ENCODE measurements at regions not wholly inside any gene's neighbourhood (a gene's known extent, or its start where the extent isn't known, plus 50 kb on each side); places are given as distances from the start of the nearest gene placed in this dataset.

DNA sequence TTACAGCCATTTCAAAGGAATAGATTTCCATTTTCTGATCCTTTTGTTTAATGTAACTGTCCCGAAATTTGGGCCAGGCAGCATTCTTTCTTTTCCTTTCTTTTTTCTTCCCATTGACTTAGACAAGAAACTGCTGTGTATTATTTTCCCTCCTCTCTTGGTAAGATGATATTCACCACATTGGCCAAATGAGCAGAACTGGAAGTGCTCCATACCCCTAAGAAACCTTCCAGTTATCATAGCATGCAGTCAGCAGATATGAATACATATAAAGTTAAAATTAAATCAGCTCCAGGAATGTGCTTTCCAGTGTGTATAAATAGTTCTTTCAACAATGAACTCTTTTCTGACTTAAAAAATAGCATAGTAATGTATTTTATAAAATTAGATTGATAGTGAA is 168.5 kb upstream of the GAS1 start:
- Mint-ChIP-seq H3K36me3 (ENCODE audit: low read depth, unreplicated experiment) (no peaks in the 10 kb centered on the region), H3K27me3 (ENCODE audit: unreplicated experiment) (no peaks in the 10 kb centered on the region), H3K27ac (ENCODE audit: unreplicated experiment) (no peak overlapping the region), H3K4me3 (ENCODE audit: unreplicated experiment) (no peak overlapping the region), H3K4me1 (ENCODE audit: unreplicated experiment) (peaks cover 5% of the 10 kb centered on the region), H3K9me3 (ENCODE audit: unreplicated experiment) (no peaks in the 10 kb centered on the region)
- TF ChIP-seq, protein P1, sequence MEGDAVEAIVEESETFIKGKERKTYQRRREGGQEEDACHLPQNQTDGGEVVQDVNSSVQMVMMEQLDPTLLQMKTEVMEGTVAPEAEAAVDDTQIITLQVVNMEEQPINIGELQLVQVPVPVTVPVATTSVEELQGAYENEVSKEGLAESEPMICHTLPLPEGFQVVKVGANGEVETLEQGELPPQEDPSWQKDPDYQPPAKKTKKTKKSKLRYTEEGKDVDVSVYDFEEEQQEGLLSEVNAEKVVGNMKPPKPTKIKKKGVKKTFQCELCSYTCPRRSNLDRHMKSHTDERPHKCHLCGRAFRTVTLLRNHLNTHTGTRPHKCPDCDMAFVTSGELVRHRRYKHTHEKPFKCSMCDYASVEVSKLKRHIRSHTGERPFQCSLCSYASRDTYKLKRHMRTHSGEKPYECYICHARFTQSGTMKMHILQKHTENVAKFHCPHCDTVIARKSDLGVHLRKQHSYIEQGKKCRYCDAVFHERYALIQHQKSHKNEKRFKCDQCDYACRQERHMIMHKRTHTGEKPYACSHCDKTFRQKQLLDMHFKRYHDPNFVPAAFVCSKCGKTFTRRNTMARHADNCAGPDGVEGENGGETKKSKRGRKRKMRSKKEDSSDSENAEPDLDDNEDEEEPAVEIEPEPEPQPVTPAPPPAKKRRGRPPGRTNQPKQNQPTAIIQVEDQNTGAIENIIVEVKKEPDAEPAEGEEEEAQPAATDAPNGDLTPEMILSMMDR (IDR thresholded peaks at IDR 0.05; ENCODE audit: unreplicated experiment): no peak
- DNase-seq (ENCODE audit: low spot score): no peak

DNA sequence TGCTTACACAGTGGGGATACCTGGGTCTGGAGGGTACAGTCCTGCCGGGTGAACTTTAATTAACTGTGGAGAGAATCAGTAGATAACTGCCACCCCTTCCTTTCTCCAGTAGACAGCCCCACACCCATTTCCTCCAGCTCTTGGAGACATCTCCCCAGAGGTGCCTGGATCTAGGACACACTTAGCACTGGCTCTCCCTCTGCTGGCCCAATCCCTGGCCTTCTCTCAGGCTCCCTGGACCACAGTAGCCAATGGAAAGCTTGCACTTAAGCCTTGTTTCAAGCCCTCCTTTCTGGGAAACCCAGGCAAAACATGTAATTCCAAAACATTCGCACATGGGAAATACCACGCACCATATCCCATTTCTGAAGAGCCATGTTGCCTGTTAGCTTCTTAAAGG is 169.2 kb upstream of the GAS1 start:
- Mint-ChIP-seq H3K36me3 (ENCODE audit: low read depth, unreplicated experiment) (no peaks in the 10 kb centered on the region), H3K27me3 (ENCODE audit: unreplicated experiment) (no peaks in the 10 kb centered on the region), H3K4me1 (ENCODE audit: unreplicated experiment) (peaks cover 5% of the 10 kb centered on the region), H3K27ac (ENCODE audit: unreplicated experiment) (no peak overlapping the region), H3K4me3 (ENCODE audit: unreplicated experiment) (no peak overlapping the region), H3K9me3 (ENCODE audit: unreplicated experiment) (no peaks in the 10 kb centered on the region)
- DNase-seq (ENCODE audit: low spot score): no peak
- TF ChIP-seq, protein P1 (IDR thresholded peaks at IDR 0.05; ENCODE audit: unreplicated experiment): no peak

DNA sequence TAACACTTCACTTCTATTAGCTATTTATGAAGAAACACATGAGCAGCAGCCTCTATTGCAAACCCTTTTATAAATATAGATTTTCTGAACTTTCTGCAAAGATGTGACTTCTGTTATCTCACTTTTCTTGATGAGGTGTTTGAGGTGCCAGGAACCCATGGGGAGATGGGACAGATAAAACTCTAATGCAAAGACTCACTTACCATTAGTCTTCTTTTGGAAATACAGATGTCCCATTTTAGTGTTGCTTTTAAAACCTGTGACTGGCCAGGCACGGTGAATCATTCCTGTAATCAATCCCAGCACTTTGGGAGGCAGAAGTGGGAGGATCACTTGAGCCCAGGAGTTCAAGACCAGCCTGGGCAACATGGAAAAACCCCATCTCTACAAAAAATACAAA is 171.3 kb upstream of the GAS1 start:
- no peaks in the 10 kb centered on the region for H3K36me3 Mint-ChIP-seq (ENCODE audit: low read depth, unreplicated experiment)
- no peaks in the 10 kb centered on the region for H3K9me3 Mint-ChIP-seq (ENCODE audit: unreplicated experiment)
- TF ChIP-seq, protein P1 (IDR thresholded peaks at IDR 0.05; ENCODE audit: unreplicated experiment): no peak
- no peak overlapping the region for H3K4me3 Mint-ChIP-seq (ENCODE audit: unreplicated experiment)
- no peak overlapping the region for H3K27ac Mint-ChIP-seq (ENCODE audit: unreplicated experiment)
- H3K27me3 Mint-ChIP-seq (ENCODE audit: unreplicated experiment): no peaks in the 10 kb centered on the region
- H3K4me1 Mint-ChIP-seq (ENCODE audit: unreplicated experiment): peaks cover 5% of the 10 kb centered on the region
- no peak for DNase-seq (ENCODE audit: low spot score)

DNA sequence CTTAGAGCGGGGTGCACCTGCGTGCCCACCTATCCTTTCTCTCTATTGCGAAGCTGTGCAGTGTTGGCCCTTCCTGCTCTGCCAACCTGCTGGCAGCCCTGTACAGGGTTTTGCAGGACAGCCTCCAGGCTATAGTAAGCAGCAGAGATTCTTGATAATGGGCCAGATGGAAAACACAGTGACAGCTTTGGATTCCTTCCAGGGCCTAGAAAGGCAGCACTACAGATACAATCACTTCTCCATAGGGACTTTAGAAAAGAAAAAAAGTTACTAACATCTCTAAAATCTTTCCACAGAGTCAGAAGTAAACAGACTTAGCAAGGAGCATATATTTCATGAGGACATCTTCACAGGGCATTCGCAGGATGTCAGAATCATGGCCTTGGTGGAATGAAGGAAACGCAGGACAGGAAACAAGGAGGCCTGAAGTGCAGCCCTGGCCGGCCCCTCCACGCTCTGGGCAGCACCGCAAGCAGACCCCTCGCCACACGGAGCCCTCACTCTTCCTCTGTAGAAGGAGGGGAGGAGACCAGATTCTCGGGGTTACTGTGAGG is 172.1 kb upstream of the GAS1 start:
- Mint-ChIP-seq H3K9me3 (ENCODE audit: unreplicated experiment) (no peaks in the 10 kb centered on the region), H3K4me1 (ENCODE audit: unreplicated experiment) (peaks cover 5% of the 10 kb centered on the region)
- no peak for DNase-seq (ENCODE audit: low spot score)

DNA sequence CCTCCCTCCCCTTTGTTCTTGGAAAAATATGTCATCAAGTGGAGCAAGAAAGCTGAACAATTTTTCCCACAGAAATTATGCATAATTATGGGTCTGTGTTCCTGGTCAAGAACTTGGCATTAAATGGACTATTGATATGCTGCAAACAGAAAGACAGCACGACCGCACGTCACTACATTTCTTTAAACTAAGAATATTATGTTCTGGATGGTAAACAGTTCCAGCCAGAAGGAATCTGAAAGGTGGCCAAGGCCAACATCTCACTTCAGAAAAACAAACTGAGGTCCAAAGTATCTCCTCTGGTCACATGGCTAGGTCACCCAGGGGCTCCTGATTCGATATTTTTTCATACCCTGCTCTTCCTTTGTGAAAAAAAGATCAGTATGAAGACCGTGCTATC is 173.3 kb upstream of the GAS1 start:
- TF ChIP-seq, protein P1 (IDR thresholded peaks at IDR 0.05; ENCODE audit: unreplicated experiment): no peak
- H3K27ac Mint-ChIP-seq (ENCODE audit: unreplicated experiment): no peak overlapping the region
- no peak for DNase-seq (ENCODE audit: low spot score)
- H3K9me3 Mint-ChIP-seq (ENCODE audit: unreplicated experiment): no peaks in the 10 kb centered on the region
- no peak overlapping the region for H3K4me3 Mint-ChIP-seq (ENCODE audit: unreplicated experiment)
- no peaks in the 10 kb centered on the region for H3K27me3 Mint-ChIP-seq (ENCODE audit: unreplicated experiment)
- no peaks in the 10 kb centered on the region for H3K36me3 Mint-ChIP-seq (ENCODE audit: low read depth, unreplicated experiment)
- H3K4me1 Mint-ChIP-seq (ENCODE audit: unreplicated experiment): peaks cover 5% of the 10 kb centered on the region

More for the DNA sequence above, 172.1 kb upstream of the GAS1 start:
- Mint-ChIP-seq H3K27ac (ENCODE audit: unreplicated experiment) (no peak overlapping the region), H3K27me3 (ENCODE audit: unreplicated experiment) (no peaks in the 10 kb centered on the region), H3K4me3 (ENCODE audit: unreplicated experiment) (no peak overlapping the region), H3K36me3 (ENCODE audit: low read depth, unreplicated experiment) (no peaks in the 10 kb centered on the region)
- TF ChIP-seq, protein P1 (IDR thresholded peaks at IDR 0.05; ENCODE audit: unreplicated experiment): no peak
